ENCODE measurements at regions not wholly inside any gene's neighbourhood (a gene's known extent, or its start where the extent isn't known, plus 50 kb on each side); places are given as distances from the start of the nearest gene placed in this dataset.

DNA sequence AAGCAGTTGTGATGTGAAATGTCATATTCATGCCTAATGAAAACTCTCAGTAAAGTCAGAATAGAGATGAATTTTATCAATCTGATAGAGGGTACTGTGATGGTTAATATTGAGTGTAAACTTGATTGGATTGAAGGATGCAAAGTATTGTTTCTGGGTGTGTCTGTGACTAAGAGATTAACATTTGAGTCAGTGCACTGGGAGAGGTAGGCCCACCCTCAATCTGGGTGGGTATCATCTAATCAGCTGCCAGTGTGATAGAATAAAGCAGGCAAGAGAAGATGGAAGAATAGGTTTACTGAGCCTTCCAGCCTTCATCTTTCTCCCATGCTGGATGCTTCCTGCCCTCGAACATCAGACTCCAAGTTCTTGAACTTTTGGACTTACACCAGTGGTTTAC lies 124.3 kb downstream of the CENPW start:
- H3K9me3 ChIP-seq: peaks cover 0 to 4% (median 0%) of the 10 kb centered on the region in 11 donors
- H3K4me3 ChIP-seq: no peak overlapping the region
- H3K27ac ChIP-seq: no peak overlapping the region
- ATAC-seq (no peak), DNase-seq (no peak)
- 60 to 74% methylated on average over 1 of the region's 1 CpG for WGBS, 2 donors
- no peaks in the 10 kb centered on the region for H3K27me3 ChIP-seq
- no peaks in the 10 kb centered on the region for H3K4me1 ChIP-seq
- intact Hi-C loops (cut with DNase I): no loop called here
- H3K36me3 ChIP-seq: no peaks in the 10 kb centered on the region
- TF ChIP-seq, protein P1, sequence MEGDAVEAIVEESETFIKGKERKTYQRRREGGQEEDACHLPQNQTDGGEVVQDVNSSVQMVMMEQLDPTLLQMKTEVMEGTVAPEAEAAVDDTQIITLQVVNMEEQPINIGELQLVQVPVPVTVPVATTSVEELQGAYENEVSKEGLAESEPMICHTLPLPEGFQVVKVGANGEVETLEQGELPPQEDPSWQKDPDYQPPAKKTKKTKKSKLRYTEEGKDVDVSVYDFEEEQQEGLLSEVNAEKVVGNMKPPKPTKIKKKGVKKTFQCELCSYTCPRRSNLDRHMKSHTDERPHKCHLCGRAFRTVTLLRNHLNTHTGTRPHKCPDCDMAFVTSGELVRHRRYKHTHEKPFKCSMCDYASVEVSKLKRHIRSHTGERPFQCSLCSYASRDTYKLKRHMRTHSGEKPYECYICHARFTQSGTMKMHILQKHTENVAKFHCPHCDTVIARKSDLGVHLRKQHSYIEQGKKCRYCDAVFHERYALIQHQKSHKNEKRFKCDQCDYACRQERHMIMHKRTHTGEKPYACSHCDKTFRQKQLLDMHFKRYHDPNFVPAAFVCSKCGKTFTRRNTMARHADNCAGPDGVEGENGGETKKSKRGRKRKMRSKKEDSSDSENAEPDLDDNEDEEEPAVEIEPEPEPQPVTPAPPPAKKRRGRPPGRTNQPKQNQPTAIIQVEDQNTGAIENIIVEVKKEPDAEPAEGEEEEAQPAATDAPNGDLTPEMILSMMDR (IDR thresholded peaks at IDR 0.05): no peak

DNA sequence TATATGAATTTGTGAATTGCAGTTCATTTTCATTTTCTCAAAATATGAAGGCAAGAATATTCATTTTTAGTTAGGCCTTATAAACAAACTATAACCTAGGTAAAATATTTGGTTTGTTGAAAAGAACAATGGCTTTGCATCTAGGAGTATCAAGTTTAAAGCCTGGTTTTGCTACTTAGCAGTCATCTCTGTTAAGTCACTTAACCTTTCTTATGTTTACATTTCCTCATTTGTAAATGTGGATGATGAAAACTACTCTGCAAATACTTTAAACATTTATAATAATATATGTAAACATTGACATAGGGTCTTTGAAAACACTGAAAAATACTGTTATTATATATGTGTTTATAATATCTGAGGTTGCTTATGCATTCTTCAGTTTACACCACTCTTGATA lies 135.5 kb downstream of the CENPW start:
- no peaks in the 10 kb centered on the region for H3K36me3 ChIP-seq
- H3K27me3 ChIP-seq: no peaks in the 10 kb centered on the region
- ATAC-seq: no peak
- no peaks in the 10 kb centered on the region for H3K4me1 ChIP-seq
- no peak for DNase-seq
- peaks cover 0 to 3% (median 0%) of the 10 kb centered on the region in 11 donors for H3K9me3 ChIP-seq
- H3K27ac ChIP-seq: no peak overlapping the region
- TF ChIP-seq, protein P1 (IDR thresholded peaks at IDR 0.05): no peak
- no peak overlapping the region for H3K4me3 ChIP-seq
- intact Hi-C loops (cut with DNase I): no loop called here

DNA sequence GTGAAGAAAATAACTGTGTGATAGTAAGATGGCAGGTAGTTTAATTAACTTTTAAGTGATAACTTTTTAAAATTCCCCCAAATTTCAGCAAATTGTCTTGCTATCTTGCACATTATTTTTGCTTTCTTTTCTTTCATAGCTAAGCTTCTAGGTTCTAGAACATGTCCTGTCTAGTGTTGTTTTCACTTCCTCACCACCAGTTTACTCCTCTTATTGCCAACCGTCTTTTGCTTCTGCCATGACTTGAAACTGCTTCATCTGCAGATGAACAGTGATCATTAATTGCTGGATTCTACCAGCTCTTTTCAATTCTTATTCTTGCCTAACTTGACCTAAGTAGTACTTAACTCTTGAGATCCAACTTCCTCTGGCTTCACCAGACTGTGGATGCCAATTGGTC lies 137.8 kb downstream of the CENPW start:
- intact Hi-C loops (cut with DNase I): no loop called here
- Histone ChIP-seq H3K4me3 (no peak overlapping the region), H3K9me3 (no peaks in the 10 kb centered on the region), H3K27me3 (no peaks in the 10 kb centered on the region), H3K4me1 (no peaks in the 10 kb centered on the region), H3K36me3 (no peaks in the 10 kb centered on the region), H3K27ac (no peak overlapping the region)
- 61 to 73% methylated on average over 1 of the region's 1 CpG for WGBS, 2 donors
- ATAC-seq: no peak
- TF ChIP-seq, protein P1 (IDR thresholded peaks at IDR 0.05): no peak
- DNase-seq: no peak

DNA sequence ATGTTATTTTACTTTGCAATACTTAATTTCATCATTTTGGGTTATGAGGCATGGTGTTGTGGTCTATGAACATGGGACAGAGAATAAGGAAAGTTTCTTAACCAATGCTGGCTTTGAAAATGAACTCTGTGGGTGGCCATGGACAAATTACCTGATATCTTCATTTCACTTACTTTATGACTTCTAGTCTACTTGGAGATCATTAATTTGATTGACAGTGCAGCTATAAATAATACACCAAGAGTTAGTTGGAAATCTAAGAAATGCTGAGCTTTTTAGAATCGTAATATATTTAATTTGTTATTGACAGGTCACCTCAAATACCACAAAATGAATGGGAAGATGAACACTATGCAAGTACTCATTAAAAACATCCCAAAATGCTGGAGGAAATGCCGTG lies 140.4 kb downstream of the CENPW start:
- H3K27me3 ChIP-seq: no peaks in the 10 kb centered on the region
- intact Hi-C loops (cut with DNase I): no loop called here
- no peaks in the 10 kb centered on the region for H3K9me3 ChIP-seq
- WGBS, 2 donors: 82 to 84% methylated on average over 2 of the region's 2 CpGs
- no peaks in the 10 kb centered on the region for H3K4me1 ChIP-seq
- H3K27ac ChIP-seq: no peak overlapping the region
- no peak overlapping the region for H3K4me3 ChIP-seq
- TF ChIP-seq, protein P1 (IDR thresholded peaks at IDR 0.05): no peak
- ATAC-seq (no peak), DNase-seq (no peak)
- no peaks in the 10 kb centered on the region for H3K36me3 ChIP-seq

DNA sequence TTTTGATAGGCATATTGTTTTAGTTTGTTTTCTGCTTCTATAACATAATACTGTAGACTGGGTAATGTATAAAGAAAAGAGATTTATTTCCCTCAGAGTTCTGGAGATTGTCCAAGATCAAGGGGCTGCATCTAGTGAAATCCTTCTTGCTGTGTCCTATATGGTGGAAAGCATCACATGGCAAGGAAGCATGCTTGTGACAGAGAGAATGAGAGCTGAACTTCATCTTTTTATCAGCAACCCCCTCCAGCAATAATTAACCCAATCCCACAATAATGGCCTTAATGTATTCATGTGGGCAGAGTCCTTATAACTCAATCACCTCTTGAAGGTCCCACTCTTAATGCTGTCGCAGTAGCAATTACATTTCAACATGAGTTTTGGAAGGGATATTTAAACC lies 141.4 kb downstream of the CENPW start:
- TF ChIP-seq, protein P1 (IDR thresholded peaks at IDR 0.05): no peak
- no peaks in the 10 kb centered on the region for H3K4me1 ChIP-seq
- 90% methylated on average over 1 of the region's 1 CpG for WGBS, 2 donors
- intact Hi-C loops (cut with DNase I): no loop called here
- ATAC-seq (no peak), DNase-seq (no peak)
- no peak overlapping the region for H3K27ac ChIP-seq
- H3K36me3 ChIP-seq: no peaks in the 10 kb centered on the region
- H3K9me3 ChIP-seq: peaks cover 0 to 1% (median 0%) of the 10 kb centered on the region in 11 donors
- no peaks in the 10 kb centered on the region for H3K27me3 ChIP-seq
- no peak overlapping the region for H3K4me3 ChIP-seq

Measured in heart right ventricle (tissue), 16 donors.